SK-N-SH treated with all-trans-retinoic acid at 6 μM for 48 hours (cell line): ENCODE measurements at regions not wholly inside any gene's neighbourhood (a gene's known extent, or its start where the extent isn't known, plus 50 kb on each side); places are given as distances from the start of the nearest gene placed in this dataset.

ENCODE experiments used
- ATAC-seq: fragments of 200-7000 bp; cut with Tn5 transposase; 3 replicates; pipeline ENCODE4 v1.9.1; 2020; ENCODE audit warnings: mild to moderate bottlenecking, moderate library complexity
- ARNTL ChIP-seq: fragments of 450-650 bp; formaldehyde crosslinking; IDR thresholded peaks from 2 replicates; pipeline ENCODE4 v1.5.0; 2020; ENCODE audit warnings: low read depth, mild to moderate bottlenecking, moderate library complexity, borderline replicate concordance
- BACH2 ChIP-seq: fragments of 250-450 bp; sonication (Bioruptor Pico); IDR thresholded peaks from 2 replicates; pipeline ENCODE4 v1.9.0; 2021; ENCODE audit warnings: mild to moderate bottlenecking, borderline replicate concordance
- CREB5 ChIP-seq: fragments of 250-450 bp; sonication (Bioruptor Pico); IDR thresholded peaks from 2 replicates; pipeline ENCODE4 v1.5.1; 2020; ENCODE audit warnings: low read depth, mild to moderate bottlenecking, moderate library complexity
- CSDC2 ChIP-seq: fragments of 250-450 bp; sonication (Bioruptor Pico); IDR thresholded peaks from 2 replicates; pipeline ENCODE4 v1.5.0; 2020; ENCODE audit warnings: mild to moderate bottlenecking, moderate library complexity
- CSRNP3 ChIP-seq: fragments of 250-450 bp; sonication (Bioruptor Pico); IDR thresholded peaks from 2 replicates; pipeline ENCODE4 v1.5.1; 2021; ENCODE audit warnings: mild to moderate bottlenecking, moderate library complexity
- ESRRG ChIP-seq: fragments of 250-450 bp; sonication (Bioruptor Pico); IDR thresholded peaks from 2 replicates; pipeline ENCODE4 v1.6.1; 2021; ENCODE audit warnings: mild to moderate bottlenecking
- GLIS3 ChIP-seq: fragments of 250-450 bp; sonication (Bioruptor Pico); IDR thresholded peaks from 2 replicates; pipeline ENCODE4 v1.5.0; 2020; ENCODE audit warnings: mild to moderate bottlenecking, moderate library complexity
- ISL1 ChIP-seq: fragments of 250-450 bp; sonication (Bioruptor Pico); IDR thresholded peaks from 2 replicates; pipeline ENCODE4 v2.1.2; 2022; ENCODE audit warnings: mild to moderate bottlenecking, moderate library complexity
- OSR1 ChIP-seq: fragments of 250-450 bp; sonication (Bioruptor Pico); IDR thresholded peaks from 2 replicates; pipeline ENCODE4 v1.8.0; 2022; ENCODE audit warnings: moderate library complexity, mild to moderate bottlenecking, inconsistent platforms
- PATZ1 ChIP-seq: fragments of 250-450 bp; sonication (Bioruptor Pico); IDR thresholded peaks from 2 replicates; pipeline ENCODE4 v1.8.0; 2020; ENCODE audit warnings: mild to moderate bottlenecking, moderate library complexity, borderline replicate concordance
- POU6F1 ChIP-seq: fragments of 250-450 bp; sonication (Bioruptor Pico); IDR thresholded peaks from 2 replicates; pipeline ENCODE4 v1.8.0; 2021; ENCODE audit warnings: low read depth, mild to moderate bottlenecking, moderate library complexity, borderline replicate concordance
- PPARA ChIP-seq: fragments of 250-450 bp; sonication (Bioruptor Pico); IDR thresholded peaks from 2 replicates; pipeline ENCODE4 v1.5.0; 2020; ENCODE audit warnings: mild to moderate bottlenecking, borderline replicate concordance
- RARB ChIP-seq: fragments of 250-450 bp; sonication (Bioruptor Pico); IDR thresholded peaks from 2 replicates; pipeline ENCODE4 v1.8.0; 2021; ENCODE audit warnings: mild to moderate bottlenecking, moderate library complexity
- TOX ChIP-seq: fragments of 250-450 bp; sonication (Bioruptor Pico); IDR thresholded peaks from 2 replicates; pipeline ENCODE4 v1.8.0; 2021; ENCODE audit warnings: mild to moderate bottlenecking, moderate library complexity, borderline replicate concordance
- TSHZ2 ChIP-seq: fragments of 250-450 bp; sonication (Bioruptor Pico); IDR thresholded peaks from 2 replicates; pipeline ENCODE4 v1.5.0; 2020; ENCODE audit warnings: mild to moderate bottlenecking, moderate library complexity
- ZC3H10 ChIP-seq: fragments of 250-450 bp; sonication (Bioruptor Pico); IDR thresholded peaks from 2 replicates; pipeline ENCODE4 v1.5.1; 2021; ENCODE audit warnings: mild to moderate bottlenecking, moderate library complexity
- ZFP3 ChIP-seq: fragments of 250-450 bp; sonication (Bioruptor Pico); IDR thresholded peaks from 2 replicates; pipeline ENCODE4 v1.5.0; 2020; ENCODE audit warnings: mild to moderate bottlenecking, moderate library complexity
- ZFP30 ChIP-seq: fragments of 450-650 bp; formaldehyde crosslinking; IDR thresholded peaks from 2 replicates; pipeline ENCODE4 v1.5.0; 2022; ENCODE audit warnings: mild to moderate bottlenecking, moderate library complexity
- ZNF565 ChIP-seq: fragments of 450-650 bp; formaldehyde crosslinking; conservative IDR thresholded peaks from 2 replicates; pipeline ENCODE4 v1.5.0; 2020; ENCODE audit warnings: low read depth, mild to moderate bottlenecking, moderate library complexity
- ZNF70 ChIP-seq: fragments of 450-650 bp; formaldehyde crosslinking; IDR thresholded peaks from 2 replicates; pipeline ENCODE4 v1.5.0; 2020; ENCODE audit warnings: mild to moderate bottlenecking, moderate library complexity
- ZNF8 ChIP-seq: fragments of 450-650 bp; formaldehyde crosslinking; IDR thresholded peaks from 2 replicates; pipeline ENCODE4 v1.5.0; 2020; ENCODE audit warnings: mild to moderate bottlenecking, moderate library complexity

- no peak for TF ChIP-seq TSHZ2 (CRISPR knock-in tag)
- TF ChIP-seq RARB (CRISPR knock-in tag) = no peak
- TF ChIP-seq ZC3H10 (CRISPR knock-in tag) = no peak
- TF ChIP-seq, all 23 proteins: peak for 0
Measured at GRCh38 chr7:89648509-89648908, 505.8 kb upstream of the STEAP1 start (continued).

- no peak for TF ChIP-seq ZFP30 (CRISPR knock-in tag)
- ATAC-seq = no peak
Measured at GRCh38 chr7:89655946-89656345, 498.3 kb upstream of the STEAP1 start.

- no peak for ATAC-seq
- TF ChIP-seq OSR1 (CRISPR knock-in tag) (no peak), ZNF8 (CRISPR knock-in tag) (no peak), ARNTL (CRISPR knock-in tag) (no peak), PPARA (CRISPR knock-in tag) (no peak), CSDC2 (no peak), PATZ1 (CRISPR knock-in tag) (no peak), ZNF70 (CRISPR knock-in tag) (no peak), CREB5 (CRISPR knock-in tag) (no peak), ESRRG (no peak), ISL1 (CRISPR knock-in tag) (no peak), TOX (CRISPR knock-in tag) (no peak), POU6F1 (CRISPR knock-in tag) (no peak), ZNF565 (CRISPR knock-in tag) (no peak), ZC3H10 (CRISPR knock-in tag) (no peak), GLIS3 (no peak), ZFP3 (CRISPR knock-in tag) (no peak), BACH2 (CRISPR knock-in tag) (no peak), ZFP30 (CRISPR knock-in tag) (no peak), CSRNP3 (CRISPR knock-in tag) (no peak)
Measured at GRCh38 chr7:89661876-89662275, 492.4 kb upstream of the STEAP1 start.
